SK-N-SH (cell line): ENCODE measurements at regions not wholly inside any gene's neighbourhood (a gene's known extent, or its start where the extent isn't known, plus 50 kb on each side); places are given as distances from the start of the nearest gene placed in this dataset.

Source experiments
- CTCF ChIA-PET: fragments of 300-600, 350-600 bp; formaldehyde crosslinking; extraction: SDS; loops from one replicate; lab custom pipeline; 2021; lab: Yijun Ruan, JAX
- POLR2A ChIA-PET: fragments of 350-600 bp; sonication (Branson Sonifier 250); formaldehyde crosslinking; extraction: SDS; loops from one replicate; lab custom pipeline; 2020; ENCODE audit warnings: antibody characterized with exemption, inconsistent platforms; lab: Yijun Ruan, JAX
- DNase-seq: peaks from one replicate; pipeline ENCODE4 v3.0.0; 2012
- H2AFZ ChIP-seq: fragments of 200-600 bp; sonication (generic); 2 replicates; pipeline ENCODE4 v1.8.1; 2016; ENCODE audit warnings: antibody characterized with exemption, mild to moderate bottlenecking, low read depth
- H3F3A ChIP-seq: fragments of 200-600 bp; sonication (generic); replicated peaks from 2 replicates; pipeline ENCODE3; 2016; ENCODE audit warnings: antibody characterized with exemption, mild to moderate bottlenecking; ENCODE audit not compliant: insufficient read depth
- H3K27ac ChIP-seq, 2 experiments: fragments of 200-500 bp in 1 of 2; fragments of 200-600 bp in 1 of 2; sonication (Bioruptor generic) in 1 of 2; sonication (generic), shearing (Covaris generic) in 1 of 2; 2 replicates each; pipeline versions ENCODE4 v1.5.1 to v1.6.1; 2014 to 2016; ENCODE audit warnings: low read depth in 2 of 2, inconsistent platforms in 1 of 2, low read length in 1 of 2, mild to moderate bottlenecking in 1 of 2, mixed read lengths in 1 of 2
- H3K27me3 ChIP-seq: fragments of 200-600 bp; sonication (generic), shearing (Covaris generic); 2 replicates; pipeline ENCODE4 v1.6.1; 2016; ENCODE audit warnings: mixed run types; ENCODE audit not compliant: insufficient read depth
- H3K36me3 ChIP-seq, 2 experiments: fragments of 200-500 bp in 1 of 2; fragments of 200-600 bp in 1 of 2; sonication (Bioruptor generic) in 1 of 2; sonication (generic) in 1 of 2; replicated peaks in 1 of 2; 2 replicates each; pipeline versions ENCODE3 to v1.5.1; 2014 to 2016; ENCODE audit warnings: low read length in 1 of 2, mild to moderate bottlenecking in 1 of 2; ENCODE audit not compliant: insufficient read depth in 2 of 2, control insufficient read depth in 1 of 2
- H3K4me1 ChIP-seq, 2 experiments: fragments of 200-500 bp in 1 of 2; fragments of 200-600 bp in 1 of 2; sonication (Bioruptor generic) in 1 of 2; sonication (generic), shearing (Covaris generic) in 1 of 2; 2 replicates each; pipeline versions ENCODE4 v1.5.1 to v1.6.1; 2014 to 2016; ENCODE audit warnings: low read depth in 1 of 2, low read length in 1 of 2, mixed run types in 1 of 2; ENCODE audit not compliant: insufficient read depth in 2 of 2, control insufficient read depth in 1 of 2
- H3K4me2 ChIP-seq: fragments of 200-600 bp; sonication (generic), shearing (Covaris generic); 2 replicates; pipeline ENCODE4 v1.6.1; 2017; ENCODE audit warnings: mixed run types
- H3K4me3 ChIP-seq, 2 experiments: fragments of 200-500 bp in 1 of 2; fragments of 200-600 bp in 1 of 2; sonication (Bioruptor generic) in 1 of 2; sonication (generic), shearing (Covaris generic) in 1 of 2; 2 replicates each; pipeline versions ENCODE4 v1.5.1 to v1.8.1; 2014 to 2016; ENCODE audit warnings: low read depth in 2 of 2, inconsistent platforms in 1 of 2, low read length in 1 of 2, mild to moderate bottlenecking in 1 of 2, mixed read lengths in 1 of 2, moderate library complexity in 1 of 2
- H3K79me2 ChIP-seq: fragments of 200-600 bp; sonication (generic); 2 replicates; pipeline ENCODE4 v1.8.1; 2017; ENCODE audit warnings: mild to moderate bottlenecking; ENCODE audit not compliant: insufficient read depth
- H3K9ac ChIP-seq: fragments of 200-600 bp; sonication (generic); 2 replicates; pipeline ENCODE4 v1.6.1; 2017; ENCODE audit warnings: mixed run types
- H3K9me2 ChIP-seq: fragments of 200-600 bp; sonication (generic); 2 replicates; pipeline ENCODE4 v1.6.1; 2017; ENCODE audit warnings: mixed run types
- H3K9me3 ChIP-seq: fragments of 200-600 bp; sonication (generic); 2 replicates; pipeline ENCODE4 v1.6.1; 2017; ENCODE audit warnings: mixed run types, mild to moderate bottlenecking, moderate library complexity
- H4K20me1 ChIP-seq: fragments of 200-600 bp; sonication (generic); 2 replicates; pipeline ENCODE4 v1.6.1; 2017; ENCODE audit warnings: mild to moderate bottlenecking, mixed run types; ENCODE audit not compliant: insufficient read depth
- CTCF ChIP-seq: fragments of 200-600 bp; sonication (generic); IDR thresholded peaks from 2 replicates; pipeline ENCODE4 v1.6.1; 2017; ENCODE audit warnings: antibody characterized with exemption, mild to moderate bottlenecking, moderate library complexity
- ELF1 ChIP-seq: IDR thresholded peaks from 2 replicates; pipeline ENCODE4 v1.4.0; 2012
- EP300 ChIP-seq, 2 experiments: IDR thresholded peaks; 2 replicates each; pipeline versions ENCODE4 v1.4.0 to v1.6.1; 2012; ENCODE audit warnings: borderline replicate concordance in 1 of 2, low read depth in 1 of 2, low read length in 1 of 2
- FOXM1 ChIP-seq: IDR thresholded peaks from 2 replicates; pipeline ENCODE4 v1.4.0; 2012; ENCODE audit warnings: low read depth, mild to moderate bottlenecking
- GATA2 ChIP-seq: sonication (generic); formaldehyde crosslinking; IDR thresholded peaks from 2 replicates; pipeline ENCODE4 v1.5.0; 2020; ENCODE audit warnings: mild to moderate bottlenecking, missing genetic modification reagents
- IRF3 ChIP-seq: fragments of 150-350 bp; IDR thresholded peaks from 2 replicates; pipeline ENCODE4 v1.6.1; 2016; ENCODE audit warnings: mild to moderate bottlenecking, low read depth, low read length
- MEF2A ChIP-seq: IDR thresholded peaks from 2 replicates; pipeline ENCODE4 v1.4.0; 2012; ENCODE audit warnings: low read depth, borderline replicate concordance
- MXI1 ChIP-seq: IDR thresholded peaks from 2 replicates; pipeline ENCODE4 v1.6.1; 2012; ENCODE audit warnings: mild to moderate bottlenecking, low read depth, low read length, improper control_type of control experiment
- NRF1 ChIP-seq: IDR thresholded peaks from 2 replicates; pipeline ENCODE4 v1.6.1; 2012; ENCODE audit warnings: low read depth, mild to moderate bottlenecking, low read length
- POLR2AphosphoS5 ChIP-seq: IDR thresholded peaks from 2 replicates; pipeline ENCODE4 v1.6.1; 2012; ENCODE audit warnings: low read depth, low read length
- RAD21 ChIP-seq: IDR thresholded peaks from 2 replicates; pipeline ENCODE4 v1.6.1; 2012; ENCODE audit warnings: mild to moderate bottlenecking, low read length
- RCOR1 ChIP-seq: fragments of 150-350 bp; IDR thresholded peaks from 2 replicates; pipeline ENCODE4 v1.6.1; 2017; ENCODE audit warnings: antibody characterized with exemption, low read length
- REST ChIP-seq: IDR thresholded peaks from 2 replicates; pipeline ENCODE4 v1.6.1; 2012; ENCODE audit warnings: mild to moderate bottlenecking, low read depth, low read length, moderate library complexity
- RXRA ChIP-seq: IDR thresholded peaks from 2 replicates; pipeline ENCODE4 v1.4.0; 2012; ENCODE audit warnings: low read depth, mild to moderate bottlenecking, borderline replicate concordance
- TEAD4 ChIP-seq: IDR thresholded peaks from 2 replicates; pipeline ENCODE4 v1.4.0; 2012; ENCODE audit warnings: mild to moderate bottlenecking, borderline replicate concordance; ENCODE audit not compliant: insufficient read depth
- ZBTB33 ChIP-seq: IDR thresholded peaks from 2 replicates; pipeline ENCODE4 v1.4.0; 2012; ENCODE audit warnings: low read depth, borderline replicate concordance
- WGBS: methylation state at CpG from one replicate; pipeline ENCODE4 v1.1.6; 2017; ENCODE audit warnings: low lambda C conversion rate; 5-methylcytosine and 5-hydroxymethylcytosine counted together
- TF ChIP-seq, protein P1 (sequence below): fragments of 150-350 bp; IDR thresholded peaks from 2 replicates; pipeline ENCODE4 v1.6.1; 2017; ENCODE audit warnings: antibody characterized with exemption, low read length, low read depth, borderline replicate concordance
- TF ChIP-seq, protein P2 (sequence below): IDR thresholded peaks from 2 replicates; pipeline ENCODE4 v1.4.0; 2012; ENCODE audit warnings: low read depth, borderline replicate concordance
- TF ChIP-seq, protein P3 (sequence below): IDR thresholded peaks from 2 replicates; pipeline ENCODE4 v1.4.0; 2012; ENCODE audit warnings: low read depth

DNA sequence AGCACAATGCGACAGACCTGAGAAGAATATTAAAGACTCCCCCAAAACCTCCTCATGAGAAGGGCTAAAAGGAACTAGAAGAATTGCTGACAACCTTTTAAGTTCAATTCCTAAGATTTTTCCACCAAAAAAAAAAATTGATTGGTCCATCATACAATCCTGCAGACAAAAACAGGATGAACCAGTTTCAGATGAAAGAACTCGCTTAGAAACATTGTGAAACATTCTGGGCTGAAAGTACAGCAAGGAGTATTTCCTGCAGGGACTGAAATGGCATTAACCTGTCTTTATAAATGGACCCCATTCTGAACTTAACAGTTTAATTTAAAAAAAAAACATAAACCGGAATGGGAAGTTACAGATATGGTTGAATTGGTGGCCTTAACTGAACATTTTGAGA is 96.0 kb upstream of the FAM174B start:
- CTCF ChIA-PET = no interaction called here

More for the DNA sequence above, 96.0 kb upstream of the FAM174B start:
- no peaks in the 10 kb centered on the region for H3K9me3 ChIP-seq
- H3K4me2 ChIP-seq = no peak overlapping the region
- H3K36me3 ChIP-seq = no peaks in the 10 kb centered on the region
- no peaks in the 10 kb centered on the region for H3F3A ChIP-seq
- no peak for DNase-seq
- no peak overlapping the region for H3K4me3 ChIP-seq
- no peak overlapping the region for H3K27ac ChIP-seq
- WGBS = 58% methylated on average over 3 of the region's 3 CpGs
- TF ChIP-seq, protein P1, sequence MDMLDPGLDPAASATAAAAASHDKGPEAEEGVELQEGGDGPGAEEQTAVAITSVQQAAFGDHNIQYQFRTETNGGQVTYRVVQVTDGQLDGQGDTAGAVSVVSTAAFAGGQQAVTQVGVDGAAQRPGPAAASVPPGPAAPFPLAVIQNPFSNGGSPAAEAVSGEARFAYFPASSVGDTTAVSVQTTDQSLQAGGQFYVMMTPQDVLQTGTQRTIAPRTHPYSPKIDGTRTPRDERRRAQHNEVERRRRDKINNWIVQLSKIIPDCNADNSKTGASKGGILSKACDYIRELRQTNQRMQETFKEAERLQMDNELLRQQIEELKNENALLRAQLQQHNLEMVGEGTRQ = no peak
- TF ChIP-seq POLR2AphosphoS5 (no peak), NRF1 (no peak), RAD21 (no peak), ELF1 (no peak), CTCF (no peak), GATA2 (CRISPR knock-in tag) (no peak), ZBTB33 (no peak), RXRA (no peak), IRF3 (no peak), MEF2A (no peak), EP300 (IDR thresholded peaks at IDR 0.05; ENCODE audit: borderline replicate concordance in 1 of 2, low read depth in 1 of 2, low read length in 1 of 2) (no peak), TEAD4 (no peak), FOXM1 (no peak), MXI1 (no peak), REST (no peak), RCOR1 (no peak)
- TF ChIP-seq, protein P2, sequence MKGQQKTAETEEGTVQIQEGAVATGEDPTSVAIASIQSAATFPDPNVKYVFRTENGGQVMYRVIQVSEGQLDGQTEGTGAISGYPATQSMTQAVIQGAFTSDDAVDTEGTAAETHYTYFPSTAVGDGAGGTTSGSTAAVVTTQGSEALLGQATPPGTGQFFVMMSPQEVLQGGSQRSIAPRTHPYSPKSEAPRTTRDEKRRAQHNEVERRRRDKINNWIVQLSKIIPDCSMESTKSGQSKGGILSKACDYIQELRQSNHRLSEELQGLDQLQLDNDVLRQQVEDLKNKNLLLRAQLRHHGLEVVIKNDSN = no peak
- TF ChIP-seq, protein P3, sequence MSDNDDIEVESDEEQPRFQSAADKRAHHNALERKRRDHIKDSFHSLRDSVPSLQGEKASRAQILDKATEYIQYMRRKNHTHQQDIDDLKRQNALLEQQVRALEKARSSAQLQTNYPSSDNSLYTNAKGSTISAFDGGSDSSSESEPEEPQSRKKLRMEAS = no peak
- TF ChIP-seq, all 33 proteins: peak for 0
- Histone ChIP-seq H3K9ac (no peak overlapping the region), H2AFZ (no peak overlapping the region), H3K4me1 (no peaks in the 10 kb centered on the region; a peak in 1 of 4 replicates), H3K9me2 (no peaks in the 10 kb centered on the region), H4K20me1 (no peaks in the 10 kb centered on the region), H3K79me2 (no peaks in the 10 kb centered on the region), H3K27me3 (no peaks in the 10 kb centered on the region)
- POLR2A ChIA-PET = no interaction called here
